Activated CD8-positive, alpha-beta memory T cell treated with anti-CD3 and anti-CD28 coated beads for 4 hours (primary cell): ENCODE measurements at regions not wholly inside any gene's neighbourhood (a gene's known extent, or its start where the extent isn't known, plus 50 kb on each side); places are given as distances from the start of the nearest gene placed in this dataset.

Source experiments
- DNase-seq, 2 donors: peaks; one replicate each; pipeline ENCODE4 v3.0.0-alpha.2; 2020; ENCODE audit warnings: low read depth in 2 of 2

GRCh38 chr2:239521518-239521815 lies 120.6 kb upstream of the HDAC4 start:
- DNase-seq = no peak

GRCh38 chr2:239520811-239521517 lies 120.1 kb upstream of the HDAC4 start:
- DNase-seq = no peak

DNA sequence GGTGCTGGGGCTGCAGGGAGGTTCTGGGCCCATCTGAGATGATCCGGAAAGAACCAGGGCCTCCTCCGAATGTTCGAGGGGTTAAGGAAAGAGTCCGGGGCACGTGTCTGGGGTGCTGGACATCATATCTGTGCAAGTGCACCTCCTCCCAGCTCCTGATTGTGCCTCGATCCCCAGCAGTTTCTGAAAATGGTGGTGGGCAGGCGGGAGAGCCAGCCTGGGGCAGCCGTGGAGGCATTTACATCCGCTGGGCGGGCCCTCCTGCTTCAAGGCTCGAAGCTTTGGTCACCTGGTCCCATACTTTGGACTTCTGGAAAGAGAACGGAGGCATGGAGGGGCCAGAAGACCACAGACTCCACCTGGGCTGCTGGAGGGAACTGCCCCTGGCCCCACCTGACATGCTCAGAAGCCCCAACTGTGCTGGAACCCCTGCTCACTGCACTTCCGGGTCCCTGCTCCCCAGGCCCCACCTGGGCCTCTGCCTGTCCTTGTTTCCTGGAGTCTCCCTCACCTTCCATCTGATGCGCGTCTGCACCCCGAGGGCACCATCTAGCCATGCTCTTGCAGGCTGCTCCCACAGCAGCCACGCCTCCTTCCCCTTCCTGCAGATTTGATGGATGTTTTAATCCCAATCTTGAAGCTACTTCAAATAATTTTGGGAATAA lies 119.2 kb upstream of the HDAC4 start:
- no peak for DNase-seq

DNA sequence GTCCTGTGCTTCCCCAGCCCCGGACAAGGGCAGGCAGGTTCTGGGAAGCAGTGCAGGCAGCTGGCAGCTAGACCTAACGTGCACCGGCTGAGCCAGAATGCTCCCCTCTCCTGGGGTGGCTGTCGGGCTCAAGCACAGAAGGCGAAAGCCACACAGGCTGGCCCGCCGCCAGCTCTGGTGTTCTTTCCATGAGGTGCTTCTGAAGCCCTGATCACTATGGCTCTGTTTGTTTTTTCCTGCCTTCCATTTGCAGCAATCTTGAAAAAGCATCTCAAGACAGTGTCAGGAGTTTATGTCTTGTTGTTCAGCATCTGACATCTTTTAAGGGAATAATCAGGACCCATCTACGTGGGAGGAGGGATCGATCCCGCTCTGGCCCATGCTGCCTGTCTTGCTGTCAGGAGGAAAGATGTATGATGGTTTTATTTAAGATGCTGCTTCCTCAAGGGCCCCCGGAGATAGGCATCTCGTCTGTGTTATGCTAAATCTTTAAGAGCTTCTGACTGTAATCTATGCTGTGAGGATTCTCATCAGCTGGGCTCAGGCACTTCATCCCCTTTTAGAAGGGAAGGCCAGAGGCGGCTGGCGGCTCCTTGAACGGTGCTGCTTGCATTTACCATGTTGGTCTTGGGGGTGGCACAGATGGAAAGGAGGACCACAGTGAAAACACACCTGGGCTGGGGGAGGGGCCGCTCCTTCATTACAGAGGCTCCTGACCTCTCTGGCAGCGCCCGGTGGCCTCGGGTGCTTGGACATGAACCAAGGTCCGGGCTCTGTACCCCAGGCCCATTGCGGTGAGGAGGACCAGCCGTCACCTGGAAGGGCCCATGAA lies 118.5 kb upstream of the HDAC4 start:
- DNase-seq = no peak

GRCh38 chr2:239518286-239519088 lies 117.7 kb upstream of the HDAC4 start:
- no peak for DNase-seq

DNA sequence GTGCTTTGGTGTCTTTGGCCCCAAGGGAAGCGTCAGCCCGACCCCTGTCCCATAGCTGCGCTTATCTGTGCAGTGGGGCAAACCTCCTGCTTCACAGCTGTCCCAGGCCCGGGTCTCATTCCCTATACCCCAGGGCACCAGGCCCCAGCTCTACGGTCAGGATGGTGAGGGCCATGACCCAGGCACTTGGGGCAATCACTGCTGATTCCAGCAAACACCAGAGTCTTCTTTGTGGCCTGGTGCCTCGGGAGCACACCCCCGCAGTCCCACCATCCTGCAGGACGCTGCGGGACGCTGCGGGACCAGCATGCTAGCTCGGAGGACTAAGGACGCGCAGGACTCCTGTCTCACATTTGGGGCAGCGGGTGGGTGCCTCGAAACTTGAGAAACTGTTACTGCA lies 116.9 kb upstream of the HDAC4 start:
- DNase-seq = no peak

DNA sequence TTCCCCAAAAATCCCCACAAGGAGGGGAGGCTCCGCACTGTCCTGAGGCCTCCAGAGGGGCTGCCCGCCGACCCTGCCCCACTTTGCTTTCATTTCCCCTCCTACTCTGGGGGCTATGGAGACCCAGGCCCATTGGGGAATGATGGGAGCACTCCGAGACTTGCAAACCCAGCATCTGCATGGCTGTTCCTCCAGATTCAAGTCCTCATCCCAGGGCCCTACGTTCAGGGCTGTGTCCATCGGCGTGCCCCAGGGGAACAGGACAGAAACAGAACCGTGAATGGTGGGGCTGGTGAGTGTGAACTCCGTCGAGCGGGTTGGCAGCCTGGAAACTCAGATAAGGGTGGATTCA lies 116.1 kb upstream of the HDAC4 start:
- no peak for DNase-seq

DNA sequence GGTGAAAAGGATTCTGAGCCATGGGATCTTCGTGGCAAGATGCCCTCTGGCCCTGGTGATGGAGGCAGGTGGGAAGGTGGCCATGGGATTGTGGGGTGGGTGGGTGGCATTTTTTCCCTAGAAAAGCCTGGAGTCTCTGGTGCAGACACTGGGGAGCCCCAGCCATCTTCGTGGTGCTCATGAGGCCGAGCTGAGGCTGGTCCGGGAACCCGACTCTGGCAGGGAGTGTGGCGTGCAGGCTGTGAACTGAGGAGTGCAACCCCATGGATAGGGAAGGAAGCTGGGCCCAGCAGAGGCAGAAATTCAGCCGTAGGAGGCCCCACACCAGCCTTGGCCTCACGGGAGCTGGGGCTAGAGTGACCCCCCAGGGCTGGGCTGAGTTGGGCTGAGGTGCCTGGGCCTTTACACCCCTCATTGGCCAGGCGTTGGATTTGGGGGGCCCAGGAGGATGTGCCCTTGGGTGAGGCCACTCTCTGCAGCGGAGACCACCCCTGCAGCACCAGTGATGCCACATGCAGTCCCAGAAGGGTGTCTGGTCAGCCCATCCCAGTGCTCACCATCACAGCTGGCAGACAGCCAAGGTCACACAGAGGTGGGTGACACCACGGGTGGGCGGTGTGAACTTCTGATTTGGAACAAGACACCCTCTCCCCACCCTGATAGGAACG lies 115.6 kb upstream of the HDAC4 start:
- no peak for DNase-seq

- no peak for DNase-seq
These were observed 114.1 kb upstream of the HDAC4 start for GRCh38 chr2:239514754-239515530.

DNA sequence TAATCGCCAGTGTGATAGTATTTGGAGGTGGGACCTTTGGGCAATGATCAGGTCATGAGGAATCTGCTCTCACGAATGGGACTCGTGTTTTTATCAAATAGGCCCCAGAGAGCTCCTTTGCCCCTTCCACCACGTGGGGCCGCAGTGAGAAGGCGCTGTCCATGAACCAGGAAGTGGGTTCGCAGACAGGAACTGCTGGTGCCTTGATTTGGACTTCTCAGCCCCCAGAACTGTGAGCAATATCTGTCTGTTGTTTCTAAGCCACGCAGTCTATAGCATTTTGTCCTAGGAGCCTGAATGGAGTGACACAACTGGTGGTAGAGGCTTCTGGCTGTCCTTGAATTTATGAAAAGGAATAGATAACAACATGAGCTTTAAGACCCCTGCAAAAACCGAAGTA lies 111.2 kb upstream of the HDAC4 start:
- no peak for DNase-seq

DNA sequence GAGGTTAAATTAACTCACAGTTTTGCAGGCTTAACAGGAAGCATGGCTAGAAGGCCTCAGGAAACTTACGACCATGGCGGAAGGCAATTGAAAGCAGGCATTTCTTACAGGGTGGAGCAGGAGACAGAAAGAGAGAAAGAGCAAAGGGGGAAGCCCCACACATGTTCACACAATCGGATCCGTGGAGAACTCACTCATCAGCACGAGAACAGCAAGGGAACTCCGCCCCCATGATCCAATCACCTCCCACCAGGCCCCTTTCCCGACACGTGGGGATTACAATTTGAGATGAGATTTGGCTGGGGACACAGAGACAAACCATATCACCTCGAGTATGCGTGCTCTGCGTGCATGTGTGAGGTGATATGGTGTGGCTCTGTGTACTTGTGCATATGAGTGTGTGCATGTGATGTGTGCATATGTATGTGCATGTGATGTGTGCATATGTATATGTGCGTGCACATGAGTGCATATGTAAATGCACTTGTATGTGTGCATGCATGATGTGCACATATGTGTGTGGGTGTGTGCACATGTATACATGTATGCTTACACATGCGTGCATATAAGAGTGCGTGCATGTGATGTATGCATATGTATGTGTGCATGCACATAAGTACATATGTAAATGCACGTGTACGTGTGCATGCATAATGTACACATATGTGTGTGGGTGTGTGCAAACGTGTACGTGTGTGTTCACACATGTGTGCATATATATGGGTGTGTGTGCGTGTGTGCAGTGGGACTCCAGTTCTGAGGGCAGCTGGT lies 108.7 kb upstream of the HDAC4 start:
- no peak for DNase-seq

GRCh38 chr2:239508261-239508660 lies 107.4 kb upstream of the HDAC4 start:
- no peak for DNase-seq

- DNase-seq = no peak
These were observed 106.9 kb upstream of the HDAC4 start for GRCh38 chr2:239507576-239508258.

DNA sequence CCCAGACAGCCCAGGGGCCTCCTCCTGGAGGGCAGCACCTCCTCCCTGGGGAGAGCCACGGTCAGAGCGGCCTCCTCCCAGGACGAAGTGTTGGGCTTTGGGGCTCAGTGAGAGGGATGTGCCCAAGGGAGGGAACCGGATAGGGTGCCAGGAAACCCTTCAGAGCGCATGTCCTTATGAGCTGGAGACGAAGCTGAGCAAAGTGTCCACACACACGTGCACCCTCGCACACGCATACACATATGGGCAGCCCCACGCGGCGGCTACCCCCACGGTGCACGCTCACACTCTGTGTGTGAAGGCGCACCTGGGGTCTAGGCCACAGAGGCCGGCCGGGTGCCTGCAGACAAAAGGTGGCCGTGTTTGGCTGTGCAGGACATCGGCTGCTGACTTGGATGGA lies 106.1 kb upstream of the HDAC4 start:
- no peak for DNase-seq

GRCh38 chr2:239506101-239506857 lies 105.5 kb upstream of the HDAC4 start:
- DNase-seq = no peak

GRCh38 chr2:239504643-239505235 lies 103.9 kb upstream of the HDAC4 start:
- no peak for DNase-seq

DNA sequence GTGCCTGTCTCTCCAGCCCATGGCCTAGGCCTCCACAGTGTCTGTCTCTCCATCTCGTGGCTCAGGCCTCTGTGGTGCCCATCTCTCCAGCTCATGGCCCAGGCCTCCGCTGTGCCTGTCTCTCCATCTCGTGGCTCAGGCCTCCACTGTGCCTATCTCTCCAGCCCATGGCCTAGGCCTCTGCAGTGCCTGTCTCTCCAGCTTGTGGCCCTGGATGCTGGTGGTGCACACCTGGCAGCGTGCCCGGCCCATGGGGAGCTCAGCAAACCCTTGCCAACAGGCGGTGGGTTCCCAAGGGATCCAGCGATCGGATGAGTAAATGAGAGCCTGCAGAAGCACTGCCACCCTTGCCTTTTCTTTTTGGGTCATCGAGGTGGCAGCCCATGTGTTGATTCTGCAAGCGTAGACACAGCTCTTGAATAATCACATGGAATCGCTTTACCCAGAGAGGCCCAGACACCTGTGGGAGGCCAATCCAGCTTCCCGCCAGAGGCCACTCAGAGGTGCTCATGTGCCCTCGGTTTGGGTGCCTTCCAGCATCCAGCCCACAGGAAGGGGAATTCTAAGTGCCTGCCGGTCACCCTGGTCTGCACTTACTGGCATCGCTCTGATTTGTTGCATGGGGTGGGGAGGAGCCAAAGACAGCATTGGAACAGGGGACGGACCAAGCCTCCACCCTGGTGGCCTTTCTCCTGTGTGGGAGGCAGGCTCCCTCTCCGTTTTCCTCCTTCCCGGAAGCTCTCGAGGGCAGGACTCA lies 101.8 kb upstream of the HDAC4 start:
- DNase-seq = no peak
